ENCODE measurements at regions not wholly inside any gene's neighbourhood (a gene's known extent, or its start where the extent isn't known, plus 50 kb on each side); places are given as distances from the start of the nearest gene placed in this dataset.

DNA sequence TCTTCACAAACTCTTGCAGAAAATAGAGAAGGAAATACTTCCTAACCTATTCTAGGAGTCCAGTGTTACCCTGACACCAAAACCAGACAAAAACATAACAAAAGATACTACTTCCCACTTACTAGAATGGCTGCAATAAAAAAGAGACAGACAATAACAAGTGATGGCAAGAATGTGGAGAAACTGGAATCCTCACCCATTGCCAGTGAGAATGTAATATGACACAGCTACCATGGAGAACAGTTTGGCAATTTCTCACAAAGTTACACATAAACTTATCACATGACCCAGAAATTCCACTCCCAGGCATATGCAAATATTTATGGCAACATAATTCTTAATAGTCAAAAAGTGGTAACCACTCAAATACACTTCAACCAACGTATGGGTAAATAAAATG, 209.8 kb upstream of the CTAGE1 start:
- TF ChIP-seq, protein P1, sequence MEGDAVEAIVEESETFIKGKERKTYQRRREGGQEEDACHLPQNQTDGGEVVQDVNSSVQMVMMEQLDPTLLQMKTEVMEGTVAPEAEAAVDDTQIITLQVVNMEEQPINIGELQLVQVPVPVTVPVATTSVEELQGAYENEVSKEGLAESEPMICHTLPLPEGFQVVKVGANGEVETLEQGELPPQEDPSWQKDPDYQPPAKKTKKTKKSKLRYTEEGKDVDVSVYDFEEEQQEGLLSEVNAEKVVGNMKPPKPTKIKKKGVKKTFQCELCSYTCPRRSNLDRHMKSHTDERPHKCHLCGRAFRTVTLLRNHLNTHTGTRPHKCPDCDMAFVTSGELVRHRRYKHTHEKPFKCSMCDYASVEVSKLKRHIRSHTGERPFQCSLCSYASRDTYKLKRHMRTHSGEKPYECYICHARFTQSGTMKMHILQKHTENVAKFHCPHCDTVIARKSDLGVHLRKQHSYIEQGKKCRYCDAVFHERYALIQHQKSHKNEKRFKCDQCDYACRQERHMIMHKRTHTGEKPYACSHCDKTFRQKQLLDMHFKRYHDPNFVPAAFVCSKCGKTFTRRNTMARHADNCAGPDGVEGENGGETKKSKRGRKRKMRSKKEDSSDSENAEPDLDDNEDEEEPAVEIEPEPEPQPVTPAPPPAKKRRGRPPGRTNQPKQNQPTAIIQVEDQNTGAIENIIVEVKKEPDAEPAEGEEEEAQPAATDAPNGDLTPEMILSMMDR (conservative IDR thresholded peaks at IDR 0.05; ENCODE audit: low read length), result no peak
- no peak for TF ChIP-seq EZH2phosphoT487 (IDR thresholded peaks at IDR 0.05; ENCODE audit: borderline replicate concordance)
